Activated CD8-positive, alpha-beta memory T cell treated with anti-CD3 and anti-CD28 coated beads for 1 hour (primary cell): ENCODE measurements at regions not wholly inside any gene's neighbourhood (a gene's known extent, or its start where the extent isn't known, plus 50 kb on each side); places are given as distances from the start of the nearest gene placed in this dataset.
"Not testable (repeated sequence)": the region's sequence is repeated elsewhere in the genome, so short reads cannot be mapped to it uniquely, and the experiment has no call there.

Experiments used
- DNase-seq, 2 donors: peaks; one replicate each; pipeline ENCODE4 v3.0.0-alpha.2; 2020; ENCODE audit warnings: low read depth in 1 of 2; ENCODE audit errors: extremely low read depth in 1 of 2

DNA sequence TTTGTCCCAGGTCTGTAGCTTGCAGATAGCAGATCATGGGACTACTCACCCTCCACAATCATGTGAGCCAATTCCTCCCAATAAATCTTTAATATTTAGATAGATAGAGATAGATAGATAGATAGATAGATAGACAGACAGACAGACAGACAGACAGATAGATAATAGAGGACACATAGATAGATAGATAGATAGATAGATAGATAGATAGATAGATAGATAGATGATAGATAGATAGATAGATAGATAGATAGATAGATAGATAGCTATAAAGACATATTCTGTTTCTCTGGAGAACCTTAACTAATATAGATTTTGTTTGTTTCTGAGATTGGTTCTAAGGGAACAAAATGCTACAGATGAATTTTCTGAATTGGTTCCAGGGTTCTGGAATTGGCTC lies 82.3 kb upstream of the PRDX6 start:
- DNase-seq: not testable (repeated sequence)

DNA sequence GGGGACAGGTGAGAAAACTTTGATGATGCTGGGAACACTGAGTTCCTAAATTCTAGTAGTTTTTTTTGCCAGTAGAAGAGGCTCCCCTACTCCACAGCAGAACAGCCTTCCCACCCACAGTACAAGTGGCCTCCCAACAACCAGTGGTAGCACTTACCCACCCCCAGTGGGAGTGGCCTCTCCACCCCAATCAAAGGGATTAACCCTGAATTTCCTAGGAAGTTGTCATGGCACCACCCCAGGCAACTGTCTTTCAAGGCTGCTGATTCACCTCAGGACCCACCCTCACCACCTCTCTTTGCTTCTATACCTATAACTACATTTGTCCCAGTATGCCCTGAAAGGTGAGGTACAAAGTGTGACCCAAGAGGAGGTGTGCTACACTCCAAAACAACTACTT lies 81.4 kb upstream of the PRDX6 start:
- no peak for DNase-seq

DNA sequence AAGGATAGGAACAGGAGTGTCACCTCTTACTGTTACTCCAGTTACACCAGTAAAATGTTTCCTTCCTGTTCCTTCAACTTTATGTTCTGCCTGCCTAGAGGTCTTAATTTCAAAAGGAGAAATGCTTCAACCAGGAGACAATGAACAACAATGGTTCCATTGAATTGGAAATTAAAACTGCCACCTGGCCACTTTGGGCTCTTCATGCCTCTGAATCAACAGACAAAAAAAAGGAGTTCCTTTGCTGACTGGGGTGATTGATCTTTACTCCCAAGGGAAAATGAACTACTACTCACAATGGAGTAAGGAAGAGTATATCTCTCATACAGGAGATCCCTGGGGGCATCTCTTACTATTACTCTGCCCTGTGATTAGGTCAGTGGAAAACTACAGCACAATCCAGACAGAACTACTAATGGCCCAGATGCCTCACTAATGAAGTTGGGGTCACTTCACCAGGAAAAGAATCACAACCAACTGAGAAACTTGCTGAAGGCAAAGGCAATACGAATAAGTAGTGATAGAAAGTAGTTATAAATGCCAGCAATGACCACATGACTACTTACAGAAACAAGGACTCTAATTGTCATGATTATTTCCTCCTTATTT lies 76.6 kb upstream of the PRDX6 start:
- no peak for DNase-seq

DNA sequence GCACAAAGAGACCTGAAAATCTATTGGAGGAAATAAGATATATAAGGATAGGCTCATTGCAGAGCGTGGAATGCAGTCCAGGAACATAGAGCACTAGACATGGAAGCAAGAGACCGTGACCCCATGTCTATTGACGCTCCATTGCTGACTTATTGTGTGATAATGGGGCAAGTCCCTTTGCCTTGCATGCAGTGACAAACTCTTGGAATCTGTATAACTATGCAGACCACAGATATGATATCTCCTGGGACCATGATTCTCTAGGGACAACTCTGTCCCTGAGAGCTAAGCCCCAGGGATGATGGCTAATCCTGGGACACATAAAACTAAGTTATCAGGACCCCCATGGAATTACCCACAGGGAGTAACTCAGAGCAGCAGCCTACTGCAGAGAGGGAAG lies 73.1 kb upstream of the PRDX6 start:
- no peak for DNase-seq

DNA sequence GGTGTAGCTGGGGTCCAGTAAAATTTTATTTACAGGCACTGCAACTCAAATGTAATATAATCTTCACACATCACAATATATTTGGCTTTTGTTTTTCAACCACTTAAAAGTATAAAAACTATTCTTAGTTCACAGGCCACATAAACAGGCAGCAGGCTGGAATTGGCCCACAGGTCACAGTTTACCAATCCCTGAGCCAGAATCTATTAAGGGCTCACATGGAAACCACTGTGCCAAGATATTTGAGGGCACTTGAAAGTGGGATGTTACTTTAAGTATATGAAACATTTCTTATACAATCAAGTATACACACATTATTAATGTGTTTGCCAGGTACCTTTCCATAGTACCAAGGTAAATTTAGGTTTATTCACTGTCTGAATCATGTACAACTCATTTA lies 71.9 kb upstream of the PRDX6 start:
- DNase-seq: no peak

DNA sequence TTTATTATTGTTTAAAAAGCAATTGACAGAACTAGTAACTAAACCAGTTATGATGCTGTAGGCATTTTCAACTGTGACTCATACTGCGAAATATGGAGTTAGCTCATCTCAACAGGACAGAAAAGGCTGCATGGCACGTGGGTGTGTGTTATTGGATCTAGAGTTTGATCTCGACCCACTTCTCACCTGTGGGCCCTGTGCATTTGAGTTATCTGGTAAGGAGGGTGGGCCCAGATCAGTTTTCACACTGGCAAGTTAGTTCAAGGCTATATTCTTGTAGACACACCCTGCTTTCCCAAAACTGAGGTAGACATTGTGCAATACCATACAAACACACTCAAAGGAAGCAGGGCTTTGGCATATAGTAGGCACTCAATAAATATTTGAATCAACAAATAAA lies 71.3 kb upstream of the PRDX6 start:
- DNase-seq: no peak

DNA sequence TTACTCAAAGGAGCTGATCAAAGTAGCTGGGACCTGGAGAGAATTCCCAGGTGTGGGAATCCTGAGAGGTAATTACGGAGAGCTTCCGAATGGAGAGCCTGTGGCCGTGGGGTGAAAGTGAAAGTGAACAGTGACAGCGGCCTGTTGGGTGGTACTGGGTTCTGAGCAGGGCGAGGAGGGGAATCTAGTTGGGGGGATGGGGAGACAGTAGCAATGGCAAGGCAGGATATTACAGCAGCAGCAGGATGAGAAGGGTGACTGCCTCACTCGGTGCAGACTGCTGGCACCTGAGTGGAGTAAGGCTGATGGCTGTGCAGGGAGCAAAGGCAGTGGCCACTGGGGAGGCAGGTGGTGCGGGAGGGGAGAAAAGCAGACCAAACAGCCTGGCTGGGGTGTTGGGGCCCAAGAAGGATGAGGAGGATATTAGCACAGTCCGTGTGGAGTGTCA lies 70.3 kb upstream of the PRDX6 start:
- DNase-seq: no peak

DNA sequence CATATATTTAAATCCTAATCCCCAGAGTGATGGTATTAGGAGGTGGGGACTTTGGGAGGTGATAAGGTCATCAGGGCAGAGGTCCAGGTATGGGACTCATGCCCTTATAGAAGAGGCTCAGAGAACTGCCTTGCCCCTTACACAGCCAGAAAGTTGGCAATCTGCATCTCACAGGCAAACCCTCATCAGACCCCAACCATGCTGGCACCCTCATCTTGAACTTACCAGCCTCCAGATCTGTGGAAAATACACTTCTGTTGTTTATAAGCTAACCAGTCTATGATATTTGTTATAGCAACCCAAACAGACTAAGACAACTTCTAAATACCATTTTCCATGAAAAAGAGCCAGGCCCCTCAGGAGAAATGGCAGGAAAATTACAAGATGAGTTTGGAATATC lies 69.3 kb upstream of the PRDX6 start:
- no peak for DNase-seq

DNA sequence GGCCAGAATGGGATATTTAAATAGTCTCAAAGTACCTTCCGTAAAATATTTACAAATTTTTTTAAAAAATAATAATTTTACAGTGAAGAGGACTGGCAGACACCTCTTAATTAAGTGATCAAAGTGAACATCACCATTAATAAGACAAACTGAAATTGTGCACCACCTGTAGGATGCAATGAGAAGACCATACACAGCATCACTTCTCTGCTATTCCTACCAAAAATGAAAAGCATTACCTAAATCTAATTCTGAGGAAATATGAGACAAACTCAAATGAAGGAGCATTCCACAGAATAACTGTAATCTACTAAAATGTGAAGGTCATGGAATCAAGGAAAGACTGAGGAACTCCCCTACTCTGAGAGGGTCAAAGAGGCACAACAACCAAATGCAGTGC lies 68.2 kb upstream of the PRDX6 start:
- DNase-seq: no peak

DNA sequence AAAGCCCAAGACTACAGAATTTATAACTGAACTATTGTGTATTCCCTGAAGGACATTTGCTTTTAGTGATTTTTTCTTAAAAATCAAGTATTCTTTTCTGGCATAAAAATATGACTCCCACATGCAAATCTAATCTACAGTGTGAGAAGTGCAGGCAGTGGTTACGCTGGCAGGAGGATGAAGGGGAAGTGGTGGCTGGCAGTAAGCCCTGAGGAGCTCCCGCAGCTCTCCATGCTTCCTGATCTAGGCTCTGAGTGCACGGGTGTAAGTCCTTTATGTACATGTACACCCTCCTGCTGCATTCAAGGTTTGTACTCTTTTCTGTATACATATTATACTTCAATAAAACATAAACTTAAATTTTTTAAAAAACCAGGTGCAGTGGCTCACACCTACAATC lies 67.5 kb upstream of the PRDX6 start:
- DNase-seq: no peak

DNA sequence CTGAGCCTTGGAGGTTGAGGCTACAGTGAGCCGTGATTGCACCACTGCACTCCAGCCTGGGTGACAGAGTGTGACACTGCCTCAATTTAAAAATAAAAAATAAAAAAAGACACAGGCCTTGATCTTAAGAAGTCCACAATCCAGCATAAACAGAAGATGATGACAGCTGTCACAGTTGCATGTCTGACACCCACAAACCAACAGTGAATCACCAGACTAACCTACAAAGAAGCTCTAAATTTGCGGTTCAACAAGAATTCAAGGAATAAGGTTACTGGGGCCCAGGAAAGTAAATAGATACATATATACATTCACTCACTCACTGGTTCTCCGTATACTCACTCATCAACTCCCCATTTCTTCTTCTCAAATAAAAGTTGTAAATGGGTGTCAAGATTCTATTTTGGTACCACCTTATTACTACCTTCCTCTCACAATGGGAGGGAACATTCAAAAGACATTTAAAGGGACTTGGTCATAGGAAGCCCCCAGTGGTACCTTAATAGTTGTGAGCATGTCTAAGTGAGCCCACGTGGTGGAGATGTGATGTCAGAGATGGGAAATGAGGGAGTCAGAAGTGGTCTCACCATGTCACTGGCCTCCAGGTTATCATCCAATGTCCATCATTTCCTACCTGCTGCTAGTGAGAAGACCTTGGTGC lies 66.9 kb upstream of the PRDX6 start:
- DNase-seq: no peak

DNA sequence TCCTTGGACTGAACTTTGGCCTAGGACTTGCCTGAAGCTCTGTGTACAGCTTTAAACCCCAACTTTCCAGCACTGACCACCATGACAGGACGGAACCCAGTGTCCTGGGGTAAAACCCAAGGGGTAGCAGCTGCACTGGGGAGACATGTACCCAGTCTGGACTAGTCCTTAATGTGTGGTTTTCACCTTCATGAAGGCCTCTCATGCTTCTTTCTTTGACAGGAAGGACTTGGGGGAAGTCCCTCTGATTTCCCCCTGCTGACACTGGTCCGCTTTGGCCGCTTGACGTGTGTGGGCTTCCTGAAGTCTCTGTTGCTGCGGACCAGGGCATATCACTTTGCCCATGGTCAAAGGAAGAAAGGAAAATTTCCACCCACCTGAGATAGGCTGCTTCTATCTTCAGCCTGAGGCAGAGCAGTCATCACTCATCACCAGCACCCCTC lies 66.3 kb upstream of the PRDX6 start:
- no peak for DNase-seq

DNA sequence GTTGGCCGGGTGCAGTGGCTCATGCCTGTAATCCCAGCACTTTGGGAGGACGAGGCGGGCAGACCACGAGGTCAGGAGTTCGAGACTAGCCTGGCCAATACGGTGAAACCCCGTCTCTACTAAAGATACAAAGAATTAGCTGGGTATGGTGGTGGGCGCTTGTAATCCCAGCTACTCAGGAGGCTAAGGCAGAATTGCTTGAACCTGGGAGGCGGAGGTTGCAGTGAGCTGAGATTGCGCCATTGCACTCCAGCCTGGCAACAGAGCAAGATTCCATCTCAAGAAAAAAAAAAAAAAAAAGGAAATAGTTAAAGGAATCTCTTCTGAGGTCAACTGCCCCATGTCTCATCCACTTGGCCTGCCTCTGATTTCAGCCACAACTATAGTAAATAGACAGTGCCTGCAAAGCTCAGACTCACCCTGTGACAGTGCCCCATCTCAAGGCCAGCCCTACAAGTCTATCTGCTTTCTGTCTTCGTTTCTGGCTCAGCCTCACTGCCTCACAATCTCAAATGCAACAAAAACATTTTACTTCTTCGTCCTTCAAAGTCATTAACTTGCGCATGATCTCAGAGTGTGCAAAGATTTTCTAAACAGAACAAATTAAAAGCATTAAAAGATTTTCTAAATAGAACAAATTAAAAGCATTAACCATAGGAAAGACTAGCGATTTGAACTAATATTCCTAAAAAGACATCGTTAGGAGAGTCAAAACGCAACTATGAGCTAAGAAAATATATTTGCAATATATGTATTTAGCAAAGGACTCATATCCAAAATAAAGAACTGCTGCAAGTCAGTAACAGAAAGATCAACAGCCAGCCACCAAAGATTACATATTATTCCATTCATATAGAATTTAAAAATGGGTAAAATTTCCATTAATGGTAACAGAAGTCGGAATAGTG lies 65.0 kb upstream of the PRDX6 start:
- DNase-seq: no peak

DNA sequence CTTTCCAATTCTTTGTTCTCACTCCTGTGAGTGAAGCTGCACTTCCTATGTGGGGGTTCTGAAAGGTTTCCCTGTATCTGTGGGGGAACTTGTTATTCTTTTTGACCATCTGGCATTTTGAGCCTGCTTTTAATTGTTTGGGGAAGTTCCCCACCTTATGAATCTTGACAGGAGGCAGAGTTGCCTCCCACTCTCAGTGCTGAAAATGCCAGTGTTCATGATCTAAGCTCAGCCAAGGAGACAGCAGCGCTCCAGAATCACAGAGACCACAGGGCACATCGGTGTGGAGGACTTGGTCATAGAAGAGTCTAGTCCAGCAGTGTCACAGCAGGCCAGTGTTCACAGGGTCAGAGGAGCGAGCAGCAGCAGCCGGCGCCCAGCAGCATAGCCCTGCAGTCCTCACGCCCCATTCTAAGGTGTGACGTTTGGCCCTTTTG lies 63.8 kb upstream of the PRDX6 start:
- no peak for DNase-seq

DNA sequence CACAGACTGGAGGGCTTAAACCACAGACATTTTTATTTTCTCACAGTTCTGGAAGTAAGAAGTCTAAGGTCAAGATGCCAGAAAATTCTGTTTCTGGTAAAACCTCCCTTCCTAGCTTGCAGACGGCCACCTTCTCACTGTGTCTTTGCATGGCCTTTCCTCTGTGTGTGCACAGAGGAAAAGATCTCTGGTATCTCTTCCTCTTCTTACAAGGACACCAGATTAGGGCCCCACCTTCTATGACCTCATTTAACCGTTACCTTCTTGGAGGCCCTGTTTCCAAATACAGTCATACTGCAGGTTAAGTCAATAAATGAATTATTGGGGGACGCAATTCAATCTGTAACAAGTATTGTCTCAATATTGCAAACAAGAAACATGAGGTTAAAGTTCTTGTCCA lies 63.0 kb upstream of the PRDX6 start:
- DNase-seq: no peak

DNA sequence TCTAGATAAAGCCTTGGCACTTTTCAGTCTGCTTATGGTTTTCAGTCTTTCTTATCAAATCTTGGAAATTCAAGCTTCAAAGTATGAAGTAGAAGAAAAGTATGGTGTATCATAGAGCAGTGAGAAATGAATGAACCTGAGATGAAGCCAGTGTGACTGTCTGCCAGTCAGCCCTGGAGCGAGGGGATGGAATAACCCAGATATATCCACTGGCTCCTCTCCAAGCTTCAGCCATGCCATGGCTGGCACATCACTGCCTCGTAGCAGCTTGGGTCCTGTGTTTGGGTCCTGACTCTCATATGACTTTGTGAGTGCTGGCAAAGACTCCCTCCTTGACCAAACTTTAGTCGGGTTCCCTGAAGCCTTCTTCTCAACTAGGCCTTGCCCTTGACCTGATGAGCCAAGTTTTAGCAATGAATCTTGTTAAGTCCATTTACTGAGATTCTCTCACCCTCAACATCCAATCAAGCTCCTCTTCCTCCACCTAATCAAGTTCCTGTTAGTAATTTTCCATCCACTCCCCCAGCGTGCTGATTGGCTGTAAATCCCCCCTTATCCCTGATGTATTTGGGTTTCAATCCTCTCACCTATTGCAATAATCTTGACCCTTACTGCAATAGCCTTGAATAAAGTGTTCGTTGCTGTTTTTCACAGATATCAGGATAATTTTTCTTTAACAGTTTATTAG lies 62.5 kb upstream of the PRDX6 start:
- no peak for DNase-seq

DNA sequence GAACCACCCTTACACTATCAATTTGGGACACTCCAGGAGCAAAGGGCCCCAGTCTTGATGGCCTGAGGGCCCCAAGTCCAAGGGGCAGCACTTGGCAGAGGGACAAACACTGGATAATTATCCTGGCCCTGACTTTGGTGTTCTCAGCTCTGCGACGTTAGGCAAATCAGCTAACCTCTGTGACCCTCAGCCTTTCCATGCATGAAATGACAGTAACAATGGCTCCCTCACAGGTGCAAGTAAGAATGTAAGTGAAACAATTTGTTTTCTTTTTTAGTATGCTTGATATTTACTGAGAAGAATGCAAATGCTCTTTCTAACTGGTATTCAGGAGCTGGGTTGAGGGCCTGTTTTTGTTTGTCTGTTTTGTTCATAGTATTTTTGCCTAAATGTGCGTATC lies 61.6 kb upstream of the PRDX6 start:
- DNase-seq: no peak

DNA sequence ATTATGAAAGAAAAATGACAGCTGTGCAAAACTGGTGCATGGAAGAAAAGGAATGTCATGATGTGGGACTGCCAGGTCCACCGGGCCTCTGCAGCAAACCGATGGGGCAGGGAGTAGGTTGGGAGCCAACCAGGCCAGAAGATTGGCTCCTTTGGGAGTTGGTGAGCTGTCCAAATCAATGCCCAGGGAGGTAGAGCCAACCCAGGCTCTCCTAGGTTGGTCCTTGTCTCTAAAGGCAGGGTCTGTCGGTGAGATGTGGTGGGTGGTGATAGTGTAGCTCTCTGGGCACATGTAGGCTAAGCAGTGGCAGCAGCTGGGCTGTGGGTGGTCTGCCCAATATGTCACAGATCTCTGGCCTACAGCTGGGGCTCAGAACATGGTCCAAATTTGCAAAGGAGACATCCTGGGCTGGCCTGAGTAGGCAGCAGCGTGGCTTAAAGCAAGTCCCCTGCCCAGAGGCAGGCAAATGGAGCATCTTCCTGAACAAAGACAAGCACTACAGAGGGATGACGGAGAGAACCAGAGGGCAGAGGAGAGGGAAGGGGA lies 61.2 kb upstream of the PRDX6 start:
- no peak for DNase-seq

DNA sequence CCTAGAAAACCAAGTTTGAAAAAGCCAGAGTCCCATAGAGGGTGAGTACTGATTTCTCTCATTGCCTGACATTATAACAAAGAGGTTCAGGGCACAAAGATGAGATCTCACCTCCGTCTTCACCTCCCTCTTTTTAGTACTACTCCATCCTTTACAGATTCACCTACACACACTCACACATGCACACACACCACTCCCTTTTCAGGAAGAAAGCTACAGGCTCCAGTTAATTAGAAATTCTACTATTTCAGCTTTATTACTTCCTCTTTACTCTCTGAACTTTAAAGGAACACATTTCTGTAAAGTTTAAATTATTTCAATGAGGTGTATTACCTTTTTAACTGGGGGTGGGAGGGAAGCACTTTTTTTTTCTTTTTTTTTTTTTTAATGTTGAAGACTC lies 59.6 kb upstream of the PRDX6 start:
- DNase-seq: no peak

DNA sequence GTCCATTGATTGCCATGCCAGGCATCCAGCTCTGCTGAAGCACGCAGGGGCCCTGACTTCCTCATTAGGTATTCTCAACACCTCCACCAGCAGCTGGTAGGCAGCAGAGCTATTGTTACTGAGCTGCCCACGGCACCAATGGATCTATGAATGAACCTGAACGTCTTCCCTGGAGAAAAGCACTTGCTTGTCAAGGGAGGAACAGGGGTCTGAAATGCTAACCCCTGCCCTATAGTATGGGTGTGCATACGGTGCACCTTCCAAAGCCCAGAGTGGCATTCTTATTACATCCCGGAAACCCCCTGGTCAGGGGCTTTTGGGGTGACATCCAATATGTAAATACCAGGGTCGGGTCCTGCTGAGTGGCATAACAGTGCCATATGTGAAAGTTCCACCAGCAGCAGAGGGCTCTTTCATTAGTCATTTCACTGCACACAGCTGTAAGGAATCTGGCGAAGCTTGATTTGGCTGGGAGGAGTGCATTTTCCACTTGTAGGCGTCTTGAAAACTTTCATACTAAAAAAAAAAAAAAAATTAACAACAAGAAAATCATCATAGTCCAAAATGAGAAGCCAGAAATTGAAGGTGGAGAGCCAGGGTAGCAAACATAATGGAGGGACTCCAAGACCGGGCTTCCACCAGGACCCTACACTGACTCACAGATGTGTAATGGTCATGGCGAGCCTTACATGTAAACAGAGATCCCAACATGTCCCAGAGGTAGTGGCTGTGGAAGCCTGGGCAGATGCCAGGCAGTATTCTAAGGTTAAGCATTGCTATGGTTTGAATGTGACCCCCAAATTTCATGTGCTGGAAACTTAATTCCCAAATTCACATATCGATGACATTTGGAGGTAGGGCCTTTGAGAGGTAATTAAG lies 58.8 kb upstream of the PRDX6 start:
- DNase-seq: no peak
